Astrocyte of the spinal cord (primary cell): ENCODE measurements at regions not wholly inside any gene's neighbourhood (a gene's known extent, or its start where the extent isn't known, plus 50 kb on each side); places are given as distances from the start of the nearest gene placed in this dataset.

ENCODE experiments used
- DNase-seq: peaks from one replicate; pipeline ENCODE4 v3.0.0; 2011; ENCODE audit warnings: low read depth, low spot score
- H3K4me3 ChIP-seq: 2 replicates; pipeline ENCODE4 v1.5.1; 2011; ENCODE audit warnings: low read depth, mild to moderate bottlenecking, low read length, moderate library complexity
- in situ Hi-C: cut with HindIII; loops from 2 replicates; pipeline ENCODE4 v1.10.0; 2017; ENCODE audit warnings: low sequenced_read_pairs
- TF ChIP-seq, protein P1 (sequence below): IDR thresholded peaks from 2 replicates; pipeline ENCODE4 v1.5.1; 2012; ENCODE audit warnings: low read depth, mild to moderate bottlenecking, low read length, inconsistent platforms

DNA sequence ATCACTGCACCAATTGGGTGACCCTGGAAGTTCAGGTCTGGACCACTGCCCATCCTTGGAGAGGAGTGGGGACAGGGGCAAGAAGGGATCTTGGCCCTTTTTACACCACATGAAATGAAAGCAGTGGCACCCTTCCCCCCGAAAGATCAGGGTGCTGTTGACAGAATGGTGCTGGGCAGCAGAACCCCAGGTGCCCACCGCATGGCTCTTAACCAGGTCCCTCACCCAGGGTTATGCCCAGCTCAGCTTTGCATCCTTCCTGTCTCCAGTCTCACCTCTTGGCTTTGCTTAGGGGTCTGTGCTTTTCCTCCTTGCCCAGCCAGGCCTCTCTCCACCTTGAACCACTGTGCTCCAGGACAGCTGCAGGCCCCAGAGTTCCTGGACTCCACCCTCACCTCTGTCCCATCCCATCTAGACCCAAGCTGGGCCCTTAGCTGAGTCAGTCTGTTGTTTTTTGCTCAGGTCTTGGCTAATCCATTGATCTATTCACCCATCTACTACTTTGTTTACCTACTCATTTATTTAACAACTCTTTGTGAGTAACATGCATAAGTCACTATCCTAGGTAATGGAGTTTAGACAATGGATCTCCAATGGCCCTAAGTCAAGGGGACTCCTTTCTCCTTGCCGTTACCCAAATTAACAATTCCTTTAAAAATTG lies 77.1 kb upstream of the PRR23E start:
- in situ Hi-C loops: no loop called here
- DNase-seq: no peak
- TF ChIP-seq, protein P1, sequence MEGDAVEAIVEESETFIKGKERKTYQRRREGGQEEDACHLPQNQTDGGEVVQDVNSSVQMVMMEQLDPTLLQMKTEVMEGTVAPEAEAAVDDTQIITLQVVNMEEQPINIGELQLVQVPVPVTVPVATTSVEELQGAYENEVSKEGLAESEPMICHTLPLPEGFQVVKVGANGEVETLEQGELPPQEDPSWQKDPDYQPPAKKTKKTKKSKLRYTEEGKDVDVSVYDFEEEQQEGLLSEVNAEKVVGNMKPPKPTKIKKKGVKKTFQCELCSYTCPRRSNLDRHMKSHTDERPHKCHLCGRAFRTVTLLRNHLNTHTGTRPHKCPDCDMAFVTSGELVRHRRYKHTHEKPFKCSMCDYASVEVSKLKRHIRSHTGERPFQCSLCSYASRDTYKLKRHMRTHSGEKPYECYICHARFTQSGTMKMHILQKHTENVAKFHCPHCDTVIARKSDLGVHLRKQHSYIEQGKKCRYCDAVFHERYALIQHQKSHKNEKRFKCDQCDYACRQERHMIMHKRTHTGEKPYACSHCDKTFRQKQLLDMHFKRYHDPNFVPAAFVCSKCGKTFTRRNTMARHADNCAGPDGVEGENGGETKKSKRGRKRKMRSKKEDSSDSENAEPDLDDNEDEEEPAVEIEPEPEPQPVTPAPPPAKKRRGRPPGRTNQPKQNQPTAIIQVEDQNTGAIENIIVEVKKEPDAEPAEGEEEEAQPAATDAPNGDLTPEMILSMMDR: no peak
- H3K4me3 ChIP-seq: no peak overlapping the region

- no peak overlapping the region for H3K4me3 ChIP-seq
- DNase-seq: no peak
- TF ChIP-seq, protein P1: no peak
- in situ Hi-C loops: no loop called here
These were observed 74.6 kb upstream of the PRR23E start for GRCh38 chr3:127118366-127118765.

DNA sequence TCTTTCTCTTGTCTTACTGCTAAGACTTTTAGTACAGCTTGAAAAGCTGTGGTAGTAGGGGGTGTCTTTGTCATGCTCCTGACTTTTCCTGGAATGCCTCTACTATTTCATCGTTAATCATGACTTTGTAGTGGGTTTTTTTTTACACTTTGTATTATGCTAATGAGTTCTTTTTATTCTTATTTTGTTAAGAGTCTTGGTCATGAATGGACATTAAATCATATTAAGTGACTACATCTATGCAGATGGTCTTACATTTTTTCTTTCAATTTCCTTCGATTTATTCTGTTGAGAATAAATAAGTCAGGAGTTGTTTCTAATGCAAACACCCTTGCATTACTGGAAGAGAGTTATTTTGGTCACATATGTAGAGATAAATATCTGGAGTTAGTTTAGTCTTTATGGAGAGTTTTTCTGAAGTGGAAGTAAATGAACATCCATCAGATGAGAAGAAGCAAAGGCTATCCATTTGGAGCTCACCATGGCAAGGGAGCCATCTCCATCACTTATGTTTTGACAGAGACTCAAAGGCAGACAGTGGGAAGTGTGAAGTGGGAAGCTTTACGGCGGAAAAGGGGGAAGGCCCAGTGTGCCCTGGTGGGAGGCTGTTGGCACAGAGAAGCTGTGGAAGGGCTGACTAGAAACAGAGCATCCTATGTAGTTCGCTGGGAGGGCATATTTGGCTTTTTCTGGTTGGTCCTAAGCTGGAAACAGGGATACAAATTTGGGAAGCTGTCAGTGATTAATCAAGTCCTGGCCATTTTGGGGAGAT lies 73.1 kb upstream of the PRR23E start:
- no peak overlapping the region for H3K4me3 ChIP-seq
- in situ Hi-C loops: no loop called here
- DNase-seq: no peak
- TF ChIP-seq, protein P1: no peak

GRCh38 chr3:127120851-127121647 lies 71.9 kb upstream of the PRR23E start:
- TF ChIP-seq, protein P1: no peak
- DNase-seq: no peak
- no peak overlapping the region for H3K4me3 ChIP-seq
- in situ Hi-C loops: no loop called here

DNA sequence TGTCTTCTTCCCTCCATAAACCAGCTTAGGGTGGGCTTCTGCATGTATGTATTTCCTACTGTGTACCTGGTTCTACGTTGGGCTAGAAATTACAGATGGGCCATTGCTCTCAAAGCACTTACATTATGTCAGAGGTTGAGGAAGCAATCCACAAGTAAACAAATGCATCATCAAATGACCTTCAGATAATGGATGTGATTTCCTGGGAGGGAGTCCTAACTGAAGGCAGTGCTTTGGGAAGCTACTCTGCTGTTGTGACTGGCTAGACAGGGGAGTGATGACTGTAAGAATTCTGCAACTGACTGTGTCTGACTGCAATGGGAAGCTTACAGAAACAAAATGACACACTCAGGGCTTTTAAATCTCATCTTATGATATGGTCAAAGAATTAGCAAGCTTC lies 71.0 kb upstream of the PRR23E start:
- no peak for DNase-seq
- TF ChIP-seq, protein P1: no peak
- no peak overlapping the region for H3K4me3 ChIP-seq
- in situ Hi-C loops: no loop called here

DNA sequence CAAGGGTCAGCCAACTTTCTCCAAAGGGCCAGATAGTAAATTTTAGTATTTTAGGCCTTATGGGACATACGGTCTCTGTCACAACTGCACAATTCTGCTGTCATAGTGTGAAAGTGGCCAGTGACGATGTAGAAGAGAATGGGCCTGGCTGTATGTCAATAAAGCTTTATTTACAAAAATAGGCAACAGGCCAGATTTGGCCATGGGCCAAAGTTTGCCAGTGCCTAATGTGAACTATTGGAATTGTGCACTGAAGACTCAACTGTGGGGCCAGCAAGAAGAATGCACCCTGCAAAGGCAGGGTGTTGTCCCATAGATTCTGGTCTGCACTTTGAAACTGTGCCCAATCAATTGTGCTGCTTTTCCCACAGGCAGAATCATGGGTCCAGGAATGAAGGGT lies 69.4 kb upstream of the PRR23E start:
- DNase-seq: no peak
- no peak overlapping the region for H3K4me3 ChIP-seq
- in situ Hi-C loops: no loop called here
- TF ChIP-seq, protein P1: no peak
